Spleen (tissue), 11 donors: ENCODE measurements at regions not wholly inside any gene's neighbourhood (a gene's known extent, or its start where the extent isn't known, plus 50 kb on each side); places are given as distances from the start of the nearest gene placed in this dataset.

Experiments
- DNase-seq: peaks from one replicate; pipeline ENCODE4 v3.0.0-alpha.2; 2020
- H3K27ac ChIP-seq, 8 donors: fragments of 200-600 bp; sonication (generic) in 7 of 8; 1 replicate in 4 of 8; 2 replicates in 4 of 8; pipeline versions ENCODE4 v1.5.0 to v1.8.0; 2016 to 2021; ENCODE audit warnings: inconsistent platforms in 4 of 8, mild to moderate bottlenecking in 4 of 8, moderate library complexity in 1 of 8
- H3K27me3 ChIP-seq, 7 donors: fragments of 200-600 bp; sonication (generic) in 6 of 7; replicated peaks in 1 of 7; 1 replicate in 4 of 7; 2 replicates in 3 of 7; pipeline versions ENCODE4 v1.5.0 to v1.8.0; 2016 to 2021; ENCODE audit warnings: inconsistent platforms in 3 of 7, mild to moderate bottlenecking in 1 of 7
- H3K36me3 ChIP-seq, 6 donors: fragments of 200-600 bp; sonication (generic) in 5 of 6; 1 replicate in 4 of 6; 2 replicates in 2 of 6; pipeline versions ENCODE4 v1.5.0 to v1.8.0; 2016 to 2021; ENCODE audit warnings: inconsistent platforms in 2 of 6
- H3K4me1 ChIP-seq, 6 donors: fragments of 200-600 bp; sonication (generic) in 5 of 6; 1 replicate in 3 of 6; 2 replicates in 3 of 6; pipeline versions ENCODE4 v1.5.0 to v1.8.0; 2016 to 2021; ENCODE audit warnings: inconsistent platforms in 3 of 6
- H3K4me3 ChIP-seq, 8 donors: fragments of 200-600 bp; sonication (generic) in 7 of 8; 1 replicate in 4 of 8; 2 replicates in 4 of 8; pipeline versions ENCODE4 v1.5.0 to v1.8.0; 2016 to 2021; ENCODE audit warnings: inconsistent platforms in 4 of 8, mild to moderate bottlenecking in 4 of 8, moderate library complexity in 2 of 8
- H3K9me3 ChIP-seq, 8 donors: fragments of 200-600 bp; sonication (generic) in 7 of 8; 1 replicate in 4 of 8; 2 replicates in 4 of 8; pipeline versions ENCODE4 v1.5.0 to v1.8.0; 2016 to 2021; ENCODE audit warnings: inconsistent platforms in 4 of 8
- POLR2A ChIP-seq, 3 donors: fragments of 450-650 bp; IDR thresholded peaks; one replicate each; pipeline ENCODE4 v1.5.1; 2017; ENCODE audit warnings: antibody characterized with exemption in 3 of 3, mild to moderate bottlenecking in 1 of 3
- POLR2AphosphoS5 ChIP-seq, 3 donors: sonication (generic); formaldehyde crosslinking; IDR thresholded peaks; one replicate each; pipeline ENCODE4 v1.5.1; 2017; ENCODE audit warnings: antibody characterized with exemption in 3 of 3
- WGBS, 5 donors: extraction: QIAGEN DNeasy Blood & Tissue Kit in 3 of 5; methylation state at CpG; one replicate each; pipeline versions ENCODE4 v1.1.5 to v1.1.7; 2013 to 2018; 5-methylcytosine and 5-hydroxymethylcytosine counted together
- intact Hi-C: fragments of 100-400 bp; cut with DNase I; formaldehyde crosslinking; loops from one replicate; pipeline ENCODE4 v1.15.0; 2023; ENCODE audit warnings: low total_unique reads
- TF ChIP-seq, protein P1 (sequence below), 11 experiments: fragments of 200-600 bp in 7 of 11; fragments of 450-650 bp in 4 of 11; sonication (generic) in 4 of 11; IDR thresholded peaks in 8 of 11; conservative IDR thresholded peaks in 3 of 11; 1 replicate in 7 of 11; 2 replicates in 4 of 11; pipeline versions ENCODE4 v1.4.0 to v1.8.0; 2016 to 2021; ENCODE audit warnings: antibody characterized with exemption in 11 of 11, inconsistent platforms in 4 of 11, mild to moderate bottlenecking in 1 of 11
- donor health status: healthy with polysubstance abuse.
- donor health status: DM: no; HTN: no; CAD: no; lungs with moderate emphysema.
- donor health status: DM: no; HTN: no; CAD: no.
- donor health status: Bipolar disorder and iron deficiency.
- donor health status: healthy.
- donor health status: DM: no; HTN: no; CAD: no.
- donor health status: DM: yes; HTN: yes; CAD: no.

GRCh38 chr16:31707743-31708335, 165.8 kb upstream of the ZNF267 start:
- no peak for DNase-seq
- no peak for TF ChIP-seq POLR2A (IDR thresholded peaks at IDR 0.05)
- no peak for TF ChIP-seq POLR2AphosphoS5 (IDR thresholded peaks at IDR 0.05)
- TF ChIP-seq, protein P1, sequence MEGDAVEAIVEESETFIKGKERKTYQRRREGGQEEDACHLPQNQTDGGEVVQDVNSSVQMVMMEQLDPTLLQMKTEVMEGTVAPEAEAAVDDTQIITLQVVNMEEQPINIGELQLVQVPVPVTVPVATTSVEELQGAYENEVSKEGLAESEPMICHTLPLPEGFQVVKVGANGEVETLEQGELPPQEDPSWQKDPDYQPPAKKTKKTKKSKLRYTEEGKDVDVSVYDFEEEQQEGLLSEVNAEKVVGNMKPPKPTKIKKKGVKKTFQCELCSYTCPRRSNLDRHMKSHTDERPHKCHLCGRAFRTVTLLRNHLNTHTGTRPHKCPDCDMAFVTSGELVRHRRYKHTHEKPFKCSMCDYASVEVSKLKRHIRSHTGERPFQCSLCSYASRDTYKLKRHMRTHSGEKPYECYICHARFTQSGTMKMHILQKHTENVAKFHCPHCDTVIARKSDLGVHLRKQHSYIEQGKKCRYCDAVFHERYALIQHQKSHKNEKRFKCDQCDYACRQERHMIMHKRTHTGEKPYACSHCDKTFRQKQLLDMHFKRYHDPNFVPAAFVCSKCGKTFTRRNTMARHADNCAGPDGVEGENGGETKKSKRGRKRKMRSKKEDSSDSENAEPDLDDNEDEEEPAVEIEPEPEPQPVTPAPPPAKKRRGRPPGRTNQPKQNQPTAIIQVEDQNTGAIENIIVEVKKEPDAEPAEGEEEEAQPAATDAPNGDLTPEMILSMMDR (IDR thresholded peaks at IDR 0.05 in 8 of 11, conservative IDR thresholded peaks at IDR 0.05 in 3 of 11), result no peak
- peaks cover 0 to 74% (median 60%) of the 10 kb centered on the region in 6 donors for H3K36me3 ChIP-seq
- no peaks in the 10 kb centered on the region for H3K9me3 ChIP-seq
- H3K4me1 ChIP-seq, result peaks cover 0 to 7% (median 3%) of the 10 kb centered on the region in 6 donors
- 91 to 96% (median 96%) methylated on average over 8 to 10 of the region's 10 CpGs for WGBS, 5 donors
- no peak overlapping the region for H3K4me3 ChIP-seq
- intact Hi-C loops, result no loop called here
- H3K27me3 ChIP-seq, result no peaks in the 10 kb centered on the region
- H3K27ac ChIP-seq, result peak overlapping the region in 1 of 8 donors; percentile 44

GRCh38 chr16:31708348-31708747, 165.3 kb upstream of the ZNF267 start:
- intact Hi-C loops, result no loop called here
- 72 to 83% (median 77%) methylated on average over 6 to 8 of the region's 8 CpGs for WGBS, 5 donors
- H3K36me3 ChIP-seq, result peaks cover 0 to 69% (median 57%) of the 10 kb centered on the region in 6 donors
- TF ChIP-seq POLR2A (IDR thresholded peaks at IDR 0.05) (no peak), POLR2AphosphoS5 (IDR thresholded peaks at IDR 0.05) (peak in 2 of 3 donors; percentile 13 to 49)
- TF ChIP-seq, protein P1 (IDR thresholded peaks at IDR 0.05 in 8 of 11, conservative IDR thresholded peaks at IDR 0.05 in 3 of 11), result no peak
- no peaks in the 10 kb centered on the region for H3K9me3 ChIP-seq
- peaks cover 0 to 6% (median 5%) of the 10 kb centered on the region in 6 donors for H3K4me1 ChIP-seq
- peak overlapping the region in 1 of 8 donors; percentile 44 for H3K27ac ChIP-seq
- H3K27me3 ChIP-seq, result no peaks in the 10 kb centered on the region
- no peak overlapping the region for H3K4me3 ChIP-seq
- no peak for DNase-seq

DNA sequence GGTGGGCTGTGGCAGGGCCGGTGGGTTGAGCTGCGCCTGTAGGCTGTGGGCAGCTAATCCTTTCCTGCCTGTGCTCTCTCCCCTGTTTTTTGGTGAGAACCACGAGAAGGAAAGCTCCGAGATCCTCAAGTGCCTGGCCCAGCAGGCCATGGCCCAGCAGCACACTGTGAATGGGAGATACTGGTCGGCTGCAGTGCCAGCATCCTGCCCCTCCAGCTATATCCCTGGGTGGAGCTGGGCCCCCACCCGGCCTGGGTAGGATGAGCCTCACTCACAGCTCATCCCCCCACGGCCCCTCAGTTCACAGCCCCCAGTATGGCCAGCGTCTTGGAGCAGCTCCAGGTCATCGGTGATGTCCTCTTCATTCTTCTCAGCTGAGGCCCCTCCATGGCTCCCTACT, 164.4 kb upstream of the ZNF267 start:
- H3K36me3 ChIP-seq, result peaks cover 0 to 60% (median 48%) of the 10 kb centered on the region in 6 donors
- no peak for TF ChIP-seq POLR2A (IDR thresholded peaks at IDR 0.05)
- peak in 1 of 3 donors; percentile 17 for TF ChIP-seq POLR2AphosphoS5 (IDR thresholded peaks at IDR 0.05)
- peaks cover 3 to 13% (median 9%) of the 10 kb centered on the region in 6 donors for H3K4me1 ChIP-seq
- no peaks in the 10 kb centered on the region for H3K27me3 ChIP-seq
- DNase-seq, result no peak
- no peak overlapping the region for H3K4me3 ChIP-seq
- 86 to 93% (median 92%) methylated on average over 6 to 9 of the region's 9 CpGs for WGBS, 5 donors
- H3K27ac ChIP-seq, result peak overlapping the region in 1 of 8 donors; percentile 44
- no peaks in the 10 kb centered on the region for H3K9me3 ChIP-seq
- intact Hi-C loops, result no loop called here

- DNase-seq, result no peak
- peaks cover 0 to 51% (median 40%) of the 10 kb centered on the region in 6 donors for H3K36me3 ChIP-seq
- no peaks in the 10 kb centered on the region for H3K27me3 ChIP-seq
- 87 to 93% (median 89%) methylated on average over 10 of the region's 10 CpGs for WGBS, 5 donors
- H3K9me3 ChIP-seq, result no peaks in the 10 kb centered on the region
- no peak for TF ChIP-seq POLR2AphosphoS5 (IDR thresholded peaks at IDR 0.05)
- no peak for TF ChIP-seq POLR2A (IDR thresholded peaks at IDR 0.05)
- TF ChIP-seq, protein P1 (IDR thresholded peaks at IDR 0.05 in 8 of 11, conservative IDR thresholded peaks at IDR 0.05 in 3 of 11), result no peak
- intact Hi-C loops, result loop anchor here (10.0 kb wide), 1 partner anchor 225 kb away; the partner anchor contains the start of gene SLC5A2
- H3K4me3 ChIP-seq, result no peak overlapping the region
- peaks cover 12 to 22% (median 18%) of the 10 kb centered on the region in 6 donors for H3K4me1 ChIP-seq
- no peak overlapping the region for H3K27ac ChIP-seq
Observed at GRCh38 chr16:31710134-31710533, 163.5 kb upstream of the ZNF267 start.
